ENCODE measurements at regions not wholly inside any gene's neighbourhood (a gene's known extent, or its start where the extent isn't known, plus 50 kb on each side); places are given as distances from the start of the nearest gene placed in this dataset.

DNA sequence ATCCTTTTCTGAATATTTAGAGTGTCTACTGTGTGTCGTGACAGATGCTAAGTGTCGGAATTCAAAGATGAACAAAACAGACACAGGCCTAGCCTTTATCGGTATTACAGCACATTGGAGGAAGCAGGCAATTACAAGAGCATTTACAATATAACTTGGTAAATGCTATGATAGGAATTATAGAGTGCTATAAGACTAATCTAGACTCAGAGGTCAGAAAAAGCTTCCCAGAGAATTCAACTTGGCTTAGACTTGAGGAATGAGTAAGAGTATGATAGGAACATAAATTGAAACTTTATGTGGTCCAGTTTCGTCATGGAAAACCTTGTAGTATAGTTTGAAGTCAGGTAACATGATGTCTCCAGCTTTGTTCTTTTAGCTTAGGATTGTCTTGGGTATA, 395.7 kb upstream of the FAT3 start:
- no peak for TF ChIP-seq CTCF (conservative IDR thresholded peaks at IDR 0.05; ENCODE audit: low read depth, low read length)
- TF ChIP-seq EZH2 (IDR thresholded peaks at IDR 0.05; ENCODE audit: borderline replicate concordance, low read depth, low read length, poor library complexity, severe bottlenecking): no peak
